Activated CD8-positive, alpha-beta memory T cell treated with anti-CD3 and anti-CD28 coated beads, Interleukin-2, amount 10 ng/mL, durations not matched to agents 7 days and 5 days (primary cell): ENCODE measurements at regions not wholly inside any gene's neighbourhood (a gene's known extent, or its start where the extent isn't known, plus 50 kb on each side); places are given as distances from the start of the nearest gene placed in this dataset.

Experiments
- ATAC-seq: fragments of 150-1000 bp; cut with Tn5 transposase; one replicate; pipeline ENCODE4 v1.10.0; 2021; ENCODE audit warnings: moderate library complexity
- CTCF ChIA-PET: fragments of 350-600 bp; sonication (Branson Sonifier 250); formaldehyde crosslinking; loops from one replicate; lab custom pipeline; 2021; ENCODE audit warnings: antibody characterized with exemption; lab: Charles Lee
- DNase-seq: peaks from one replicate; pipeline ENCODE4 v3.0.0-alpha.2; 2020
- H3K27ac Mint-ChIP-seq: one replicate; pipeline ENCODE4 v1.8.0; 2021; ENCODE audit warnings: mild to moderate bottlenecking, mixed read lengths
- H3K27me3 Mint-ChIP-seq: one replicate; pipeline ENCODE4 v1.8.0; 2021; ENCODE audit warnings: mixed read lengths
- H3K36me3 Mint-ChIP-seq: one replicate; pipeline ENCODE4 v1.8.0; 2021; ENCODE audit warnings: mild to moderate bottlenecking, mixed read lengths
- H3K4me1 Mint-ChIP-seq: one replicate; pipeline ENCODE4 v1.8.0; 2021; ENCODE audit warnings: mixed read lengths
- H3K4me3 Mint-ChIP-seq: one replicate; pipeline ENCODE4 v1.8.0; 2021; ENCODE audit warnings: mild to moderate bottlenecking, moderate library complexity, mixed read lengths
- H3K9me3 Mint-ChIP-seq: one replicate; pipeline ENCODE4 v1.8.0; 2022; ENCODE audit warnings: low read depth, mixed read lengths

DNA sequence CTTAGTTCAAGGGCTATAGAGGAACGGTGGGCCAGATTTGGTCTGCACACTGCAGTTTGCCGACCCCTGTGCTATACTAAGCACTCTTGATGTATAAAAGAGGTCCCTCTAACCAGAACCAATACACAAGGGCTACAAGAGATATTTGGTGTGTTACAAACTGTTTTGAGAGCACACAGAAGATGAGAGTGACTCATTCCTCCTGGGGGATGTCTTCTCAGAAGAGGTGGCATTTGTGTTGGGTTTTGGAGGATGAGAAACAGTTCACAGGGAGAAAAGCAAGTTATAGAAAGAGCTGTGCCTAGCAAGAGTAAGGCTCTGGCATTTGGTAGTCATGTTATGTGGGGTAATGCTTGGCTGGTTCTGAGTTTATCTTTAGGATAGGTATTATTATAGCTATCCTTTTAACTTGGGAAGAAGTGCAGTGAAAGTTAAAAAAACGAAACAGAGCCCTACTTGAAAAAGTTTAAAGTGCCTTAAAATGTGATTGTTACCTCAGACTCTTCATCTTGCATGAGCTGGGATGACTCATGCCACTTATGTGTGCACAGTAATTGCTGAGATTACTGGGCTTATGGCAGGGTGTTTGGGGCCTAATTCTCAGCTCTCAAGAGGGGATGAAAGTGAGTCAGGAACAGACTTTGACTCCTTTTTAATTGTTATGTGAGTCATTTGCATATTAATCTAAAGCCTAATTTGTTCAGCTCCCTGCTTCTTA is 160.4 kb downstream of the KIF20B start:
- Mint-ChIP-seq H3K27me3 (no peaks in the 10 kb centered on the region), H3K4me3 (no peak overlapping the region), H3K27ac (peak overlapping the region; percentile 87), H3K9me3 (no peaks in the 10 kb centered on the region), H3K36me3 (no peaks in the 10 kb centered on the region), H3K4me1 (peaks cover 20% of the 10 kb centered on the region)
- peak; percentile 55 for DNase-seq
- peak; percentile 75 for ATAC-seq
- CTCF ChIA-PET = no interaction called here

DNA sequence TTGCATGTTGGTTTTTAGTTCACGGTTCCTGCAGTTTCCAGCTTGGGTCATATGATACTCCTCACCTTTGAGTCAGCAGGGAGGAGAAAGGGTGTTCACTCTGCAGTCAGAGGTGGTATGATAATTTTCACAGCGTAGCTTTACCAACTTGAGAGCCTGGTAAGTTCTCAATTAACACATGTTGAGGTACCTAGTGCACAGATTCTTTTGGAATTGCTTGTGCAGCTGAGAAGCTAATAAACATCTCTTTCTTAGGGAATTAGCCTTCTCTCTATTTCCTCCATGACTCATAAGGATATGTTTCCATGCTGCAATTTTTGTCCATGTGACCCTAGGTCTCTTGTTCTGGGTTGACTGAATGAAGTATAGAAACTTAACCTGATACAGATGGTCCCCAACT is 166.6 kb downstream of the KIF20B start:
- Mint-ChIP-seq H3K27ac (no peak overlapping the region), H3K4me1 (no peaks in the 10 kb centered on the region), H3K9me3 (no peaks in the 10 kb centered on the region), H3K27me3 (peaks cover 9% of the 10 kb centered on the region), H3K4me3 (no peak overlapping the region), H3K36me3 (no peaks in the 10 kb centered on the region)
- CTCF ChIA-PET = no interaction called here
- ATAC-seq (no peak), DNase-seq (no peak)

DNA sequence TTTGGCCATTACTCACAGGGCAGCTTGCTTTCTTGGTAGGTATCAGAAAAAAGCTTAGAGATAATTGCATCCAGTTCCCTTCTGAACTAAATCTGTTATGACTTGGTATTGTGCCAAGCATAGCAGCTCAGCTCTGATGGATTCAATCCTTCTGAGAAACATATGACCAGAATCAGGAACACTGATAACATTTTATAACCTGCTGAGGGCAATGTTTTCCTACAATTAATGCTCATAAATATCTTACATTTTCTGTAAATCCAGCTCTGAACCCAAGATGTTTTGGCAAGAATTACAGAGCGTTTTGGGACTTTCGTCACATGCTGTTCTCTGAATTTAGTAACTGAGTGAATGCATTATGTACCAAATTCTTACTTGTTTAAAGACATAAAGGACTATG is 167.8 kb downstream of the KIF20B start:
- H3K36me3 Mint-ChIP-seq = no peaks in the 10 kb centered on the region

DNA sequence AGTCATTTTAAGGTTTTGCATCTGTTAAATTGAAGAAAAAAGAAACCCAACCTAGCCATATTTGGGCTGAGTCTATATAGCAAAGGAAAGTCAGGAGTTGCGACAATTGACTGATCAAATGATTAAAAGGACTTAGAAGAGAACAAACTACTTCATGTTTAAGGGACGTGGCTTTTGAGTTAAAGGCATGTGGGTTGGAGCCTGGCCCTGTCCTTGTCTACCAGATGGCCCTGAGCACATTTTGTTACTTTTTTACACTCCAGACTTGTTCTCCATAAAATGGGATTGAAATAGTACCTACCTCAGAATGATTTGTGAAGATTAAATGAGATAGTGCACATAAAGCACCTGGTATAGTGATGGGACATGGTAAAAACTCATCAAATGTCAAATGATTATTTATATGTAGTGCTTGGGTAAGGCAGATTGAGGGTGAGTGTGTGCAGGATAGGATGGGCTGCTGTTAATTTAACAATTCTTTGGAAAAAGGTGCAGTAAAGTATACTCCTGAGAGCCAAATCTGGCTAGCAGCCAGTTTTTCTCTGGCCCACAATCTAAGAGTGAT is 168.3 kb downstream of the KIF20B start:
- Mint-ChIP-seq H3K27me3 (peaks cover 9% of the 10 kb centered on the region), H3K4me1 (no peaks in the 10 kb centered on the region), H3K4me3 (no peak overlapping the region), H3K9me3 (no peaks in the 10 kb centered on the region), H3K27ac (no peak overlapping the region), H3K36me3 (no peaks in the 10 kb centered on the region)
- DNase-seq = no peak
- CTCF ChIA-PET = no interaction called here
- no peak for ATAC-seq

More for the DNA sequence above, 167.8 kb downstream of the KIF20B start:
- H3K27me3 Mint-ChIP-seq = peaks cover 9% of the 10 kb centered on the region
- ATAC-seq (no peak), DNase-seq (no peak)
- no peak overlapping the region for H3K4me3 Mint-ChIP-seq
- CTCF ChIA-PET = no interaction called here
- H3K27ac Mint-ChIP-seq = no peak overlapping the region
- no peaks in the 10 kb centered on the region for H3K4me1 Mint-ChIP-seq
- H3K9me3 Mint-ChIP-seq = no peaks in the 10 kb centered on the region

DNA sequence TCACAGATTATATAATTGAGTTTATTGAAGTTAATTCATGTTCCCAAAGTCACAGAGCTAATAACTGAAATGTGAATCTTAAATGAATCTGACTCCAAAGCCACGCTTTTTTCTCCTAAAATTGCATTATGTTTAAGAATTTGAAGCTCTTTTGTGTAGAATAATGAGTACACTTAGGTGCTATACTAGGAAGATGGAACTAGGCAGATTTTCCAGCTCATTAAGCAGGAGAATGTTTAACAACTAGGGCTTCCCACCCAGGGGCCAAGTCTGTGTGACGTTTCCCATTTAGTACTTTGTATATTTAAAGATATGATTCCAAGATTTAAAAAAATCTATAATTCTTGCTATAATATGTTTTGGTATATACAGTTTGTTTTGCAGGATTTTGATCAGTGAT is 169.5 kb downstream of the KIF20B start:
- no peak overlapping the region for H3K4me3 Mint-ChIP-seq
- CTCF ChIA-PET = no interaction called here
- H3K9me3 Mint-ChIP-seq = no peaks in the 10 kb centered on the region
- no peaks in the 10 kb centered on the region for H3K4me1 Mint-ChIP-seq
- no peak overlapping the region for H3K27ac Mint-ChIP-seq
- DNase-seq (no peak), ATAC-seq (no peak)
- H3K27me3 Mint-ChIP-seq = peaks cover 9% of the 10 kb centered on the region
- no peaks in the 10 kb centered on the region for H3K36me3 Mint-ChIP-seq

DNA sequence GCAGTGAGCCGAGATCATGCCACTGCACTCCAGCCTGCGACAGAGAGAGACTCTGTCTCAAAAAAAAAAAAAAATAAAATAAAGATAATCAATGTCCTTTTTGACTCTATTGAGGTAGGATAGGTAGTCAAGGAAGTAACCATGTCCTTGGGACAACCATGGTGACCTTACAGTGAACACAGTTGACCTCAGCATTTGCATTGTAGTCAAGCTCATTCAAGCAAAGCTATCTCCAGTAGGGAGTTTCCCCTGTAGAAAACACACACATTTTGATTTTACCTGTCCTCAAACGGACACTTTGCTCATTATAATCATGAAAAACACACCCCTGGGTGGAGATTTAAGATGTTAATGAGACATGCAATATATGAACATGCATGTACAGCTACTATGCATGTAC is 171.7 kb downstream of the KIF20B start:
- Mint-ChIP-seq H3K4me3 (no peak overlapping the region), H3K4me1 (no peaks in the 10 kb centered on the region), H3K27me3 (peaks cover 9% of the 10 kb centered on the region), H3K27ac (no peak overlapping the region), H3K9me3 (no peaks in the 10 kb centered on the region), H3K36me3 (no peaks in the 10 kb centered on the region)
- DNase-seq (no peak), ATAC-seq (no peak)
- CTCF ChIA-PET = no interaction called here

DNA sequence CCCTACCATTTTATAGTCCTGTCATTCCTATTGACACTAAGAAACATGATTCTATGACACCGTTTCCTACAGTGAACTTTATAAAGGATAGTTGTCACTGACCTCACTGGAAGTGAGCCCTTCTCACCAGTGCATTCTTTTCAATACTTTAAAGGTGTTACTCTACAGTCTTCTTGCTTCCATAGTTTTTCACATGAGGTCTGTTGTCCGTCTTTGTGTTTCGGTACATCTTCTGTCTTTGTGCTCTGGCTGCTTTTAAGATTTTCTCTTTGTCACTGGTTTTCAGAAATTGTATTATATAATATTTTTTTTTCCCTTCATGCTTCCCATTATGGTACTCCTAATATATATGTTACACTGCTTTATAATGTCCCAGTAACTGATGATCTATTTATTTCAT is 174.2 kb downstream of the KIF20B start:
- Mint-ChIP-seq H3K27ac (no peak overlapping the region), H3K27me3 (peaks cover 5% of the 10 kb centered on the region), H3K9me3 (no peaks in the 10 kb centered on the region), H3K36me3 (no peaks in the 10 kb centered on the region), H3K4me3 (no peak overlapping the region), H3K4me1 (no peaks in the 10 kb centered on the region)
- CTCF ChIA-PET = no interaction called here
- DNase-seq = no peak
- no peak for ATAC-seq

DNA sequence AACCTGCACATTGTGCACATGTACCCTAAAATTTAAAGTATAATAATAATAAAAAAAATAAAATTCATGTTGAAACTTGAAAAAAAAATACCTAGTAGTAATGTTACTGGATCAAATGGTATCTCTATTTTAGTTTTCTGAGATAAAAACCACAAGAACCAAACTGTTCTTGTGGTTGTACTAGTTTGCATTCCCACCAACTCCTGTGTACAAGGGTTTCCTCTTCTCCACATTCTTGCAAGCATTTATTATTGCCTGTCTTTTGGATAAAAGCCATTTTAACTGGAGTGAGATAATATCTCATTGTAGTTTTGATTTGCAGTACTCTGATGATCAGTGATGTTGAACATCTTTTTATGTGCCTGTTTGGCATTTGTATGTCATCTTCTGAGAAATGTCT is 177.7 kb downstream of the KIF20B start:
- no peak for ATAC-seq

DNA sequence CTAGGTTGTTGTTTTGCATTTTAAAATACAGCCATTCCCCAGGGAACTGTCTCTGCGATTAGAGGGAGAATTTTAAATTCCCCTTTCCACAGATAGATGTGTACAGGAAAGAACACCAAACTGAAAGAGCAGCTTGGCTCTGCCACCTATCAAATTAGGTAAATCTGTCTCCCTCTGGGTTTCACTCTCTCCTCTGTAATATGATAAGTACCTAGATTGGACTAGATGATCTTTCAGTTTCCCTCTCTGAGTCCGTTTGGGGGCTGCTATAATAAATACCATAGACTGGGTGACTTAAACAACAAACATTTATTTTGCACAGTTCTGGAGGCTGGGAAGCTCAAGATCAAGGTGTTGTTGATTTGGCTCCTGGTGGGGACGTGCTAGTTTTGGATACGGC is 186.0 kb downstream of the KIF20B start:
- CTCF ChIA-PET = no interaction called here
- Mint-ChIP-seq H3K27ac (no peak overlapping the region), H3K27me3 (peaks cover 23% of the 10 kb centered on the region), H3K9me3 (no peaks in the 10 kb centered on the region), H3K4me3 (no peak overlapping the region), H3K4me1 (no peaks in the 10 kb centered on the region), H3K36me3 (no peaks in the 10 kb centered on the region)
- DNase-seq (no peak), ATAC-seq (no peak)

More for the DNA sequence above, 177.7 kb downstream of the KIF20B start:
- Mint-ChIP-seq H3K4me3 (no peak overlapping the region), H3K27ac (no peak overlapping the region), H3K36me3 (no peaks in the 10 kb centered on the region), H3K9me3 (no peaks in the 10 kb centered on the region), H3K27me3 (peaks cover 23% of the 10 kb centered on the region), H3K4me1 (no peaks in the 10 kb centered on the region)
- DNase-seq = no peak
- CTCF ChIA-PET = no interaction called here

DNA sequence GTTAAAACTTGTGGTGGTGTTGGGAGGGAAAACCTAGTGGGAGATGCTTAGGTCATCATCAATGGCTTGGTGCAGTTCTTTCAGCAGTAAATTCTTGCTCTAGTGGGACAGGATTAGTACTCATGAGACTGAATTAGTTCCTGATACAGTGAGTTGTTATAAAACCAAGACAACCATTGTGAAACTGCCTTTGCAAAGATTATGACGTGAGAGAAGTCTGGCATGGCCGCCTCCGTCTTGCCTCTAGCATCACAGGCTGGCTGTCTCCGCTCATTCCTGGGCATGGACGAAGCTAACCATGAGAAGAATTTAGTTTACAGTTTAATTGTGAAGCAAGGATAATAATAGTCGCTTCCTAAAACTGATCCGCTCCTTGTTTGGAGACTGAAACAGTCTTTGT is 186.4 kb downstream of the KIF20B start:
- peaks cover 23% of the 10 kb centered on the region for H3K27me3 Mint-ChIP-seq
- no peaks in the 10 kb centered on the region for H3K36me3 Mint-ChIP-seq
- CTCF ChIA-PET = no interaction called here
- ATAC-seq = no peak
- no peak overlapping the region for H3K4me3 Mint-ChIP-seq
- no peak overlapping the region for H3K27ac Mint-ChIP-seq
- no peaks in the 10 kb centered on the region for H3K4me1 Mint-ChIP-seq
- H3K9me3 Mint-ChIP-seq = no peaks in the 10 kb centered on the region
- no peak for DNase-seq

DNA sequence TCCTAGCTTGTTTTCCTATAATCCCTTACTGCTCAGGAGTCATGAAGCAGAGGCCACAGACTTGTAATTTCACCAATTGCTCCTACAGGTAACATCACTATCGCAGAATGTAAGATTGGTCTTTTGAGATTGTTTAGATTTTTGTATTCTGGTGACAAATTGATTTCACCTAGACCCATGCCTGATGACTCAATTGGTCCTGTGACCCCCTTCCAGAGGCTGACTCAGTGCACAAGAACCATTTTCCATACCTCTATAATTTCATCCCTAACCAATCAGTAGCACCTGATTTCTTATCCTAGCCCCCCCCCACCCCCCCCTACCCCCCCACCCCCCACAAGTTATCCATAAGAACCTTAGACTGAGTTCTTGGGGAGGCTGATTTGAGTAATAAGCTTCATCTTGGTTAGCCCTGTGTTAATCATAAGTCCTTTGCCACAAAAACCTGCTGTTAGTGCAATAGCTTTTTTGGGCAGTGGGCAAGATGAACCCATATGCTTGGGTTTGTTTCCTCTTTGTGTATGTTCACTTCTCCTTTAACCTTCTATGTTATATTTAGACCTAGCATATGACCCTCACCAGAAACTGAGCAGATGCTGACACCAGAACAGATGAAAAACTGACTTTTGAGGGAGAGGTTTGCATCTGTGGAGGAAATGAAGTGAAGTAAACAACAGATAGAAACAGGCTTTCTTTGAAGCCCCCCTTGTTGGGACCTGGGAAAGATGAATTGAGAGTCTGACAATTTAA is 187.1 kb downstream of the KIF20B start:
- Mint-ChIP-seq H3K27ac (no peak overlapping the region), H3K4me1 (no peaks in the 10 kb centered on the region), H3K4me3 (no peak overlapping the region), H3K27me3 (peaks cover 22% of the 10 kb centered on the region), H3K9me3 (no peaks in the 10 kb centered on the region), H3K36me3 (no peaks in the 10 kb centered on the region)
- CTCF ChIA-PET = no interaction called here
- ATAC-seq = no peak
- no peak for DNase-seq

DNA sequence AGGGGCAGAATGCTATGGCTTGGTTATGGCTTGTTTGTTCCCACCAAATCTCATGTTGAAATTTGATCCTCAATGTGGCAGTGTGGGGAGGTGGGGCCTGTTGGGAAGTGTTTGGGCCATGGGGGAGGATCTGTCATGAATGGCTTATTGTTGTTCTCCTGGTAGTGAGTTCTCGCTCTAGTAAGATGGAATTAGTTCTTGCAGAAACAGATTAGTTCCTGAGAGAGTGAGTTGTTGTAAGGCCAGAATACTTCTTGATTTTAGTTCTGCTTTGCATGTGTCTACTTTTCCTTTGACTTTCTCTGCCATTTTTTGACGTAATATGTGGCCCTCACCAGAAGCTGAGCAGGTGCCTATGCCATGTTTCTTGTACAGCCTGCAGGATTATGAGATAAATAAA is 188.2 kb downstream of the KIF20B start:
- DNase-seq = no peak
- Mint-ChIP-seq H3K27ac (no peak overlapping the region), H3K27me3 (peaks cover 23% of the 10 kb centered on the region), H3K4me3 (no peak overlapping the region), H3K9me3 (no peaks in the 10 kb centered on the region), H3K4me1 (no peaks in the 10 kb centered on the region), H3K36me3 (no peaks in the 10 kb centered on the region)
- no peak for ATAC-seq
- CTCF ChIA-PET = no interaction called here

DNA sequence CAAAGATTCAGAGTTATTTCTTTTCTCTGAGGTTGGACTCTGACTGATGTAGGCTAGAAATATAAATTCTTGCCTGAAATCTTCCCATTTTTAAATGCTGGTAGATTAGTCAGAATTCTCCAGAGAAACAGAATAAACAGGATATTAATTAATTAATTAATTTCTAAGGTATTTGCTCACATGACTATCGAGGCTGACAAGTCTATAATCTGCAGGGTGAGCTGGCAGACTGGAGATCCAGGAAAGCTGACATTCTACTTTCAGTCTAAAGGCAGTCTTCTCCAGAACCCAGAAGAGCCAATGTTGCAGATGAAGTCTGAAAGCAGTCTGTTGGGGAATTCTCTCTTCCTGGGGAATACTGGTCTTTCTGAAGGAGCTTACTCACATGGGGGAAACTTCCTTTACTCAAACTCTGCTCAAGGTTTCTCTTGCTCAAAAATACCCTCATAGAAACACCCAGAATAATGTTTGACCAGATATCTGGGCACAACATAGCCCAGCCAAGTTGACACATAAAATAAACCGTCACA is 189.7 kb downstream of the KIF20B start:
- Mint-ChIP-seq H3K27ac (no peak overlapping the region), H3K36me3 (no peaks in the 10 kb centered on the region), H3K4me1 (no peaks in the 10 kb centered on the region), H3K27me3 (peaks cover 24% of the 10 kb centered on the region), H3K9me3 (no peaks in the 10 kb centered on the region), H3K4me3 (no peak overlapping the region)
- DNase-seq = no peak
- CTCF ChIA-PET = interaction anchor here (0.9 kb wide), 1 partner anchor 11 kb away, joined by 3 read pairs; no protein-coding TSS in a partner anchor
- ATAC-seq = no peak

DNA sequence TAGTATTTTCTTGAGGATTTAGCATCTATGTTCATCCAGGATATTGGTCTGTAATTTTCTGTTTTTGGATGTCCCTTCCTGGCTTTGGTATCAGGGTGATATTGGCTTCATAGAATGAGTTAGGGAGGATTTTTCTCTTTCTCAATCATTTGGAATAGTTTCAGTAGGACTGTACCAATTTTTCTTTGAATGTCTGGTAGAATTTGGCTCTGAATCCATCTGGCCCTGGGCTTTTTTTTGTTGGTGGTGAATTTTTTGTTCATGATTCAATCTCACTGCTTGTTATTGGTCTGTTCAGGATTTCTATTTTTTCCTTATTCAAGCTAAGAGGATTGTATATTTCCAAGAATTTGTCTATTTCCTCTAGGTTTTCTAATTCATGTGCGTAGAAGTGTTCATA is 192.7 kb downstream of the KIF20B start:
- no peak overlapping the region for H3K27ac Mint-ChIP-seq
- H3K4me1 Mint-ChIP-seq = no peaks in the 10 kb centered on the region
- no peaks in the 10 kb centered on the region for H3K36me3 Mint-ChIP-seq
- no peak for ATAC-seq
- H3K9me3 Mint-ChIP-seq = no peaks in the 10 kb centered on the region
- DNase-seq = no peak
- H3K27me3 Mint-ChIP-seq = peaks cover 21% of the 10 kb centered on the region
- CTCF ChIA-PET = no interaction called here
- no peak overlapping the region for H3K4me3 Mint-ChIP-seq
